HG03457 (cell line): ENCODE measurements at regions not wholly inside any gene's neighbourhood (a gene's known extent, or its start where the extent isn't known, plus 50 kb on each side); places are given as distances from the start of the nearest gene placed in this dataset.

ENCODE experiments used
- ATAC-seq: cut with Tn5 transposase; IDR thresholded peaks from one replicate; pipeline ENCODE4 v1.9.1; 2021; ENCODE audit warnings: moderate number of reproducible peaks; ENCODE audit not compliant: unreplicated experiment

DNA sequence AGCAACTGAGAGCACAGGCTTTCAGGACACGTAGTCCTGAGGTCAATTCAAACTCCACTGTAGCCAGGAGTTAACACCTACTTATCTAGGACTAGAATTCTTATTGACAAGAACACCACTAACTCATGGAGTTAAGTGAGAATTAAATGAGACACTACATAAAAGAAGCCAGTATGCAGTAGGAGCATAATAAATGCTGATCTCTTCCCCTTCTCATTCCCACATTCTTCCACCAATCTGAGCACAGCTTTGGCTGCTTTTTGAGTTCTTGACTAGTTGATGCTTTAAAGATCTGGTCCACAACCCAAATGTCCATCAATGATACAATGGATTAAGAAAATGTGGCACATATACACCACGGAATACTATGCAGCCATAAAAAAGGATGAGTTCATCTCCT is 55.2 kb downstream of the TTC32 start:
- no peak for ATAC-seq

DNA sequence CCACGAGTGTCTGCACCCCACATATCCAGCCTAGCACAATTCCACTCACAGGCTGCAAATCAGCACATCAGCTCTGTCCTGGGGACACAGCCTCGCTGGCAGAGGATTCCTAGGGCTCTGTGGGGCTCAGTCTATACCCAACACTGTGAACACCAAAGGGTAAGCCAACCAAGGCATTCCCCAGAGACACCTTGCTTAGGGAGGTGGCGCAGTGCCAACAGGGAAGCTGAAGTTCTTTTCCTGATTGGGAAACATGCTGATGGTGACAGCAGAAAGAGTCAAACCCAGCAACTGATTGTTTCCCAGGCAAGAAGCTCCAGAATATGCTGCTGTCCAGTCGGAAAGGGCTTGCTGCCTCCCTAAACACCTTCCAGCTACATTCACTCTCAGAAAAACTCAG is 55.8 kb downstream of the TTC32 start:
- ATAC-seq, result no peak

DNA sequence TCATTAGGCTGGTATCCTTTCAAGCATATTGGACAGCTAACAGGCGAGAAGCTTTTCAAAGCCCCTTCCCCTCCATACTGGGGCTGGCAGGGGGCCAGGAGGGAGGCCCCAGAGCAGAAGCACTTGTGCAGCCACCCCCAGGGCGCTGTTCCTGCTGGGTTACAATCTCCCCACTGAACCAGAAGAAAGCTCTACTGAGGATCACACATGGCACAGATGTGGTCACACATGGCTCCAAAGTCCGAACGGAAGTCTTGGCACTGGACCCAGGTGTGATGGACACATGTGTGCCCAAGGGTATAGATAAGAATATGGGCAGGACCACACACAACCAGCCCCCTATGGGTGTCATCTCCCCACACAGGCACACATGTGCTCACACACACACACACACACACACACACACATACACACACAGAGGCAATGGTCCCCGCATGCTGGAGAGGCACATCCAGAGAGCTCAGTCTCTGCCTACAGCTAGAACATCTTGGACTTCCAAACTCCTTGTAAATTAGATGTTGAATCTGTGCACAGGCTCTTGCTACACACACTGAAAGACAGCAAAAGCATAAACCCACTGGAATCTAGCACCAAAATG is 56.4 kb downstream of the TTC32 start:
- no peak for ATAC-seq

DNA sequence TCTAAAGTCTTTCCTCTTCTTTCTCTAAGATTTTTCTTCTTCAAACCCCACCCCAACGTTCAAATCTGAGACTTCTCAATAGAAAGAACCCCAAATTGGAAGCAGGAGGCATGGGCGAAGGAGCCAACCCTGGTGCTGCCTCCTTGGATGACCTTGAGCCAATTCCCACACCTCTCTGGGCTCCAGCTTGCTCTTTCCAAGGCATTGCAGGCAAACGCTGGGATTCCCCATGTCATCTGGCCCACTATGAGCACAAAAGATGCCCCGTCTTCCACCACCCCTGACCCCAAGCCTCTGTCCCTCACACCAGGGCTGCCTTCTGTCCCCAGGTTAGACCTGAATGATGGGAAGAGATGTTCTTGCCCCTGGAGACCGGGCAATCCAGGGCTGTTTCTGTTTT is 57.0 kb downstream of the TTC32 start:
- no peak for ATAC-seq

DNA sequence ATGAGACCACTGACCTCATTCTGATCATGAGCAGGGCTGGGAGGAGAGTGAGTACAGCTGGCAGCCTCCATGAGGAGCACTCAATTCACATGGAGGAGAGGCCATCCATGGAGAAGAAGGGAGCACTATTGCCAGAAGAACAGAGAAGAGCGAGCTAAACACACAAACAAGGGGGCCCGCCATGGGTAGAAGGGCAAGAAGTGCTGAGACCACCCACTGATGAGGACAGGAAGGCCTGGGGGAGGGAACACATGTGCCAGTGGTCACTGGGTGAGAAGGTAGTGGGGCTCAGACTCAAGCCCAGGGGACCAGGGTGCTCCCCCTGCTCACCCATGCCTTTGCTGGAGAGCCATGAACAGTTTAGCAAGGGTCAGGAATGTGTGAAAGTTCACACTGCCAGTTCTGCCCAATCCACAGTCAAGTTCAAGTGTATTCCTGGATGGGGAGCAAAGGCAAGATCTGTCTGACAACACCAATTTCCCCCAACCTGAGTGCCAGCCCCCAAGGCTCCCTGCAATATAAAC is 57.7 kb downstream of the TTC32 start:
- no peak for ATAC-seq

DNA sequence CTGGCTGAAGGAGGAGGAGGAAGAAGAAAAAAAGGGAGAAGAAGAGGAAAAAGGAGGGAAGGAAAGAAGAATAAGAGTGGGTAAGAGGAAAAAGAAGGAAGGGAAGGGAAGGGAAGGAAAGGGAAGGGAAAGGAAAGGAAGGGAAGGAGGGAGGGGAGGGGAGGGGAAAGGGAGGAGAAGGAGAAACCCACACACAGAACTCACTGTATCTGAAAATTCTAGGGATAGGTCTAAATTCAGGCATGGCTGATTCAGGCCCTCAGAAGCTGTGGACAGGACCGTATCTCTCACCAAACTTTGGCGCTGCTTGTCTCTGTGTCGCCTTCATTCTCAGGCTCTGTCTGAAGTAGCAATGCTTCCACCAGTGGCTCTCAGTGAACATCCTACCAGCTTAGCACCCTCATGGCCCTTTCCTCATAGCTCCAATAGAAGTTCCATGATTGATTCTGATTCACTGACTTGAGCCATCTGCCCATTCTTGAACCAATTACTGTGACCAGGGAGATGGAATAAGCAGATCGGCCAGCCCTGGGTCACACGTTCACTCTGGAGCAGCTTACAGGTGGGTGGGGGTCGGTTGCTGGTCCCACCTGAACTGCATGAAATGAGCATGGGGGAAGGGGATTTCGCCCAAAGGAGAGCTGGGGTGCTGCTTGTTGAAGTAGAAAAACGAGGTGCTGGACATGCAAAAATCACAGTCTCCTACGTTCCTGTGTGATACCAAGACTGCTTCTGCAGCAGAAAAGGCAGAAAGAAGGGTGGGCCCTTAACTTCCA is 59.7 kb downstream of the TTC32 start:
- ATAC-seq, result no peak

DNA sequence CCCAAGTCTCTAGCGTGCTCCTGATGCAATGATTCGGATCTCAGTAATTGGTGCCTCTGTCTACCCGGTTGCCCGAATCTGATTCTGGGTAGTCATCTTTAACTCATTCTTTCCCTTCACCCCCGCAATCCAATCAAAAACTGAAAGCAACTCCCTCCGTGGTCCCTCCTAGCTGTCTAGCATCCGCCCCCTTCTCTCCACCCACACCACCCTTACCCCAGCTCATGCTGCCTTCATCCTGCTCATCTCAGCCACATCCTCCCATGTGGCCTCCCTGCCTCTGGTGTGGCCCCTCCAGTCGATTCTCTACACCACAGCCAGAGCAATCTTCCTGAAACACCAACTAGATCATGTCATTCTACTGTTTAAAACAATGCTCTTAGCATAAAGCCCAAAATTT is 62.3 kb downstream of the TTC32 start:
- no peak for ATAC-seq

DNA sequence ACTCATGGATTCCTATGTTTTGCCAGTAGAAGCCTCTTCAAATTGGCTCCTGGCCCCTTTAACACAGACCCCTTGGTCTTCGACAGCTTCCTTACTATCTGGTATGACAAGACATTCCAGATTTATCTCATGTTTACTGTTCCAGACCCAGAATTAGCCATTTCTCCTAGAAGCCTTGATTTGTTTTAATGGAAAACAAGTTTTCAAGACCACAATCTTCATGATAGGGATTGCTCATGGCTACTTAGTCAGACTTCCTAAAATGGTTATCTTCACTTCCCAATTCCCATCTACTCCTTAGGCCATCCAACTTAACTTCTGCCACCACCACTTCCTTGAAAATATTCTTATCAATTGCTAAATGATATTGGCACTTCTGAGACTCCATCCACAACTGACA is 63.2 kb downstream of the TTC32 start:
- ATAC-seq, result no peak

DNA sequence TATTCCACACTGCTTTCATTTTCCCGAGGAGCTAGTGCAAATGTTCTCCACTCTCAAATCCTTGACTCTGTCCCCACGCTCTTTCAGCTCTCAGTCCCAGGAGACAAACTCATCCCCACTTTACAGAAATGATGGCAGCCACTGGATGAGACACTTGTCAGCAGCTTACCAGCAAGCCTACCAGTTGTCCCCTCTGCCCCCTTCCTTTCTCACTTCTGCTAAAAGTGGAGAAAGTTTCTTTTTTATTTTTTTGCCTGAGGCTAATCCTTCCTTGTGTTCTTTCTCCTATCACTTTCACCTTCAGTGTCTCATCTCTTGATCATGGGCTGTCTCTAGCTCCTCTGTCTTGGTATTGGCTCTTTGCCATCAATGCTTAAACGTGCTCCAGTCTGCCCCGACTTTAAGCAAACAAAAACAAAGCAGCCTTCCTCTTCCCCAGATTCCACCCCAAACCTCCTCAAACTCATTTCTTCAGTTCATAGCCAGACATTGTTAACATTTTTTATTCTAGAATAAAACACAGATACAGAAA is 64.5 kb downstream of the TTC32 start:
- ATAC-seq, result no peak

DNA sequence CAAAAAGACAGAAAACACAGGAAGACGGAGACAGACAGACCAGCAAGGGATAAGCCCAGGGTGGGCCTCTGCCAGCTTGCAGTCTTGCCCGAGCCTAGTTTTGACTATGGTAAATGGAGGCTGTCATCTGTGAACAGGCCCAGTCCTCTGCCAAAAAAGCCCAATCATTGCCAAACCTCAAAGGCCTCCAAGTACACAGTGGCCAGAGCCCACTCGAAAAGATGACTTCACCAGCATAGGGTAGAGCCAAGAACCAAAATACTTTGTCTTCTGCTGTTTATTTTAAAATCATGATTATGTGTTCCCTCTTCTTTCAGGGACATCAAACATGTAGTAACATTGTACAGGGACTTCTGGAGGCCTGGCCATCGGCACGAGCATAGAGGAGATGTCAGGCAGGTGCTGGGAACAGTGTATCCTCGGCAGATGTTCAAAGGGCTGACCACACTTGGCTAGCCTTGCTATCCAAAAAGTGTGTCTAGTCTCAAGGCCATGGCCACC is 66.0 kb downstream of the TTC32 start:
- ATAC-seq, result no peak

DNA sequence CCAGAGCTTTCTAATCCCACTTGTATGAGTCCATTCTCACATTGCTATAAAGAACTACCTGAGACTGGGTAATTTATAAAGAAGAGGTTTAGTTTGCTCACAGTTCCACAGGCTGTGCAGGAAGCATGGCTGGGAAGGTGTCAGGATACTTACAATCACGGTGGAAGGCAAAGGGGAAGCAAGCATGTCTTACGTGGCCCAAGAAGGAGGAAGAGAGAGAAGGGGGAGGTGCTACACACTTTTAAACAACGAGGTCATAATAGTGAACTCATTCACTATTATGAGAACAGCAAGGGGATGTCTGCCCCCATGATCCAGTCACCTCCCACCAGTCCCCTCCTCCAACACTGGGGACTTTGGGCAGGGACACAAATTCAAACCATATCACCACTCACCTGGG is 67.8 kb downstream of the TTC32 start:
- no peak for ATAC-seq

DNA sequence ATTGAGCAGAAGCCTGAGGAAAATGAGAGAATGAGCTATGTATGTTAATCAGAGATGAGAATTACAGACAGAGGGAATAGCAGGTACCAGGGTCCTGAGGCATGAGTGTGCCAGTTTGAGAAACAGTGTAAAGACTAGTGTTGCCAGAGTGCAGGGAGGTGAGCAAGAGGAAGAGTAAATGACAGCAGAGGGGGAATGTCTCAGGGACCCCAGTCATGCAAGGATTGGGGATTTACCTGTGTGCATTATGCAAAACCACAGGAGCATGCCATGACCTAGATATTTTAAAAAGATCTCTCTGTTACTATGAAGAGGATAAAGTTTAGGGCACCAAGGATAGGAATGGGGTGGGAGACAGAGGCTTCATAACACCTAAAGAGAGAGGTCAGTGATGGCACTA is 72.1 kb downstream of the TTC32 start:
- no peak for ATAC-seq

DNA sequence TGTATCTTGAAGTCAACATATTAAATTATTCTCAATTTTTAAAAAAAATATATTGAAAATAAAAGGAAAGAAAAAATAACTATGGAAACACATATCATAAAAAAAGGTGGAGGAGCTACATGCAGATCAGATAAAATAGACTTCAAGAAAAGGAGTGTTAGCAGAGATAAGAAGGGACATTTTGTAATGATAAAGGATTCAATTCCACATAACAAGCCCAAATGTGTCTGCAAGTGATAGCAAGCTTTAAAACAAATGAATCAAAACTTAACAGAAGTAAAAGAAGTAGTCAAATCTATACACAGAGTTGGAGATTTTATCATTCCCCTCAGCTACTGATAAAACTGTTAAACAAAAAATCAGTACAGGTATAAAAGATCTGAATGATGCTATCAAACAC is 74.9 kb downstream of the TTC32 start:
- no peak for ATAC-seq

DNA sequence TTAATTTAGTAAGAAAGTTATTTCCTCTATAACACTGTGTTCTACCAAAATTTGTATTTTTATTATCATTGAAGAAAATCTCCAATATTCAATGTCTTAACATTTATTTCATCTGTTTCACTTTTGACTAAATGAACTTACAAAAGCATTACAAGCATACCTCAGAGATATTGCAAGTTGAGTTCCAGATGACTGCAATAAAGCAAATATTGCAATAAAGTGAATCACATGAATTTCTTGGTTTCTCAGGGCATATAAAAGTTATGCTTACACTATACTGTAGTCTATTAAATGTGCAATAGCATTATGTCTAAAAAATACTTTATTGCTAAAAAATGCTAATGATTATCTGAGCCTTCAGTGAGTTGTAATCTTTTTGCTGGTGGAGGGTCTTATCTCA is 78.3 kb downstream of the TTC32 start:
- ATAC-seq, result no peak

DNA sequence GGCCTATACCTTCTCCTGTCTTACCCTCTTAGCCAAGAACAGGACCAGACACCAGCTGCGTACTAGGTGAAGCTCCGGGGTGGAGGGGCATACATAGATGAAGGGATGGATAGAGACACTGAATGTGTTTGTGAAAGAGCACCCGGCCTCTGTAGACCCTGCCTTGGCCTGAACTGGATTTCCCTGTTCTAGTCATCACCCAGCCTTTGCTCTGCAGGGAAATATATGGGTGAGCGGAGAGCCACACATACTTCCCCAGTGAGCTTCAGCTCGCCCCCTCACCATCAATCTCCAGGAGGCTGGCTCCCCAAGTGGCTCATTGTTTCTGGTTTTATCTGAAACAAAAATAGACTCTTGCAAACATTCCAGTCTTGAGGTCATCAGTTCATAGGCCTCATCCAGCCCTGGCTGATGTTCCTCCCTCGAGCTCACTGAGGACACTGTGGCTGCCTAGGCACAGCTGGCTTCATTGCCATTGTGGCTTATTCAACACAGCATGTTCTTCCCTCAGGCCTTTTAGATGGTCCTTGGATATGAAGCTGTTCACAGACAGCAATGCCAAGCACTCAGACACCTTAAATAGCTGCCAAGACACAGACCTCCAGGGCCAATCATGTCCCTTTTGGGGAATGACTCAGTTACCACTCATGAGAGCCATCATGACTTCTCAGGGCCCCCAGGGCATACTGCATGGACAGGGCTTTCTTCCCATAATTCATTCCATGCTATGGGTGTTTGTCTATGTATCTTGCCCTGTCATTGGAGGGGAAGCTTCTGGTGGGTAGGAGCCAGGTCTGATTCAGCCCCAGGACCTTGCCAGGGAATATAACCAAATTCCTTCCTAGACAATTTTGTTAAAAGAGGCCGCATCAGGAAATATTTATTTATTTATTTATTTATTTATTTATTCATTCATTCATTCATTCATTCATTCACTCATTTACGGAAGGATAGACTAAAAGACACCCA is 82.4 kb downstream of the TTC32 start:
- no peak for ATAC-seq

DNA sequence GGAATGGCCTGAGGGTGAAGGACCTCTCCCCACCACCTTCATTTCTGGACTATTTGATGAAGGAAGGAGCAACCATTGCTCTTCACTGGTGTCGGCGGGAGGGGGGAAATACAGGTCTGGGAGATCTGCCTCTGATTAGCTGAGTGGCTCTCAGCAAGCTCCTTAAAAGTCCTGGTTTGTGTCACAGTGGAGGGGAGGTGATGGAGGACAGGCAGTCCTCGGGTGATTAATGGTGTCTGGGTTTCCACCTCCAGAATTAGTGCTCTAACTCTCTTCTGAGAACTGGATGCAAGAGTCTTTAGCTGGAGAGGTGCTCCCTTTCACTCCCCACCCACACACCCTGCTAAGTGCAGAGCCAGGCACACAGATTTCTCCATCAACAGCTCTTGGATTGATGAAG is 83.2 kb downstream of the TTC32 start:
- ATAC-seq, result no peak

DNA sequence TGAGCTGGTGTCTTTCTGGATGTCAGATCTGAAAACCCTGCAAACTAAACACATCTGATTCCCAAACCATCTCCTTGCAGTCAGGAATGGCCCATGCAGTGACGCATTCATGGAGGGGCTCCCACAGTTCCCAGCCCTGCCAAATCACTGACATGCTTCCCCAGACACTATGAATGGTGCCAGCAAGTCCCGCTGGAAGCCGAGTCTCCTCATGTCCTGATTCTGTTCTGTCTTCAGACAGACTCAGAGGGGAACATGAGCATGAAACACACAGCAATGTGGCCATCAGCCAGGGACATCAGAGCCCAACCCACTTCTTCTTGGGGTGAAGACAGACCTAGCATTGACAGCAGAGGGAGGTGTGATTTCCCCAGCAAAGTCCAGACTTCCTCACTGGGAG is 83.7 kb downstream of the TTC32 start:
- ATAC-seq, result no peak

DNA sequence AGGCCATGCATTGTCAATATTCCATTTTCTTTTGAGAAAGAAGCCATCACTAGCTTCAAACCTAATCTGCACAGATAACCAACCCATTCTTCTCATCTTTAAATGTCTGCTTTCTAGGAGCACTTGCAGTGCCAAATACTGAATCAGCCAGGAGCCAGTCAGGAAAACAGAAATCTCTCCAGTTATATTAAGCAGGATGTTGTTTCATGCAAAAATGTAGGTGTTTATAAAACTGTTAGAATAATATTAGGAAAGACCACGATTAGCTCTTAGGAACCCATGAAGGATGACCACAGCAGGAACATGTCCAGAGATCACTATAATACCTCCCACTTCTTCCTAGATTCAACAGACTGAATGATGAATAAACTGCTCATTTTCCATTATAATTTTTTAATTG is 86.0 kb downstream of the TTC32 start:
- no peak for ATAC-seq

DNA sequence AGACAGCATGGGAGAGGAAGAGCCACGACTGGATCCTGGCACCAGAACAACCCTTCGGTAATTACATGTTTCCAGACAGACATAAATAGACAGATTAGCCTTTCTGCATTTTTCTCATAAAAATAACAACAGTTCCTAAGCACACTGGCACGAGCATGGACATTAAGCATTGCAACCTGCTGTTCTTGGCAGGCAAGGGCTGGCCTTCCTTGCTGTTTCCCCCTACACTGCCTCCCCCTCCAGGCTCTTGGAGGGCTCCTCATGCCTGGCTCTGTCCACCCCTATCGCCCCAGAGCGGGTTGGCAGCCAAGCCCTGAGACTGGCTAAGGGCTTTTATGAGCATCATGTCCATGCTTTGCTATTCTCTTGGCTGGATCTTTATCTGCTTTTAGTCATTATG is 89.6 kb downstream of the TTC32 start:
- no peak for ATAC-seq

DNA sequence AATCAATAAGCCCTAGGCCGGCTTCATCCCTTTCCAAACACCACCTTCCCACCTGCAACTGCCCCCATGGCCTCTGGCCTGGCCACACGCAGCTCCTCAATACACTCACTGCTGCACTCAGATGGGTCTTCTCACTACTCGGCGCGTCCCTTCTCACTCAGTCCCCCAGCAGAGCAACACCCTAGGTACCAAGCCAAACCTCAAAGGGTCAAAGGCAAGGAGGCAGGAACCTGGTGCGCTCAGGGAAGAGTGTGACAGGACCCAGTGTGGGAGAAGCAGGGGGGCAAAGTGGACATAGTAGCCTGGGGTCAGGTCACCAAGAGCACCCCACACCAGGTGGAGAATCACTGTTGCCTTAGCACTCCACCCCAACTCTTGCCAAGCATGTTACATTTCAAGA is 90.6 kb downstream of the TTC32 start:
- no peak for ATAC-seq

DNA sequence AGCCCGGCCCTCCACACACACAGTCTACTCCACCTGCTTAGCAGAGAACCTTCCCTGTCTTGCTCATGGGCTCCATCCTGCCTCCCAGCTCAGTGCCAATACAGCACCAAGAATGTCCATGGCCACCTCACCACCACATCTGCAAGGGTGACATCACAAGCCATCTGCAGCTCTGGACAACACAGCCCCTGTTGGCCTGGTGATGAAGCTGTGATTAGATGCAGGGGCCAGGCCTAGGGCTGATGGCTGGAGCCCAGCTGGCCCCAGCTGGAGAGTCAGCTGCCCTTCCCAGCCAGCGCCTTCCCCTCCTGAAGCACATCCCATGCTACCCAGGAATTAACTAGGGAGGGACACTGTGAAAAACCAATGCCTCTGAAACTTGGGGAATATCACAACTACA is 91.1 kb downstream of the TTC32 start:
- ATAC-seq, result no peak
